HepG2 (cell line): ENCODE measurements at regions not wholly inside any gene's neighbourhood (a gene's known extent, or its start where the extent isn't known, plus 50 kb on each side); places are given as distances from the start of the nearest gene placed in this dataset.

Source experiments
- ATAC-seq: fragments of 200-7000 bp; cut with Tn5 transposase; 3 replicates; pipeline ENCODE4 v1.9.1; 2020; ENCODE audit warnings: mild to moderate bottlenecking, moderate library complexity
- BruUV-seq: library from RNA; stranded (reverse); fragments of 400-500 nt; replicated peaks from 2 replicates; lab custom pipeline; 2021; lab: Mats Ljungman, UMichigan
- CTCF ChIA-PET: fragments of 300-600 bp; formaldehyde crosslinking; extraction: SDS; loops from one replicate; lab custom pipeline; 2021; ENCODE audit warnings: low total read pairs, inconsistent platforms, low intra/inter-chr PET ratio; lab: Yijun Ruan, JAX
- POLR2A ChIA-PET: fragments of 350-600 bp; sonication (Branson Sonifier 250); formaldehyde crosslinking; loops from one replicate; lab custom pipeline; 2020; ENCODE audit warnings: antibody characterized with exemption, inconsistent platforms; lab: Yijun Ruan, JAX
- DNase-seq: peaks from one replicate; pipeline ENCODE4 v3.0.0-alpha.2; 2015; ENCODE audit warnings: low spot score
- FAIRE-seq: peaks from 3 replicates; lab custom pipeline; 2011; peaks lifted over from hg19 to GRCh38; lab: Jason Lieb, UNC
- H2AFZ ChIP-seq: one replicate; pipeline ENCODE4 v1.6.1; 2011; ENCODE audit warnings: low read length, inconsistent platforms
- H3K27ac ChIP-seq: fragments of 300-600 bp; 3 replicates; pipeline ENCODE4 v1.8.0; 2011; ENCODE audit warnings: mixed run types, mild to moderate bottlenecking, mixed read lengths, low read length, inconsistent platforms; ENCODE audit not compliant: insufficient read depth; ENCODE audit errors: extremely low read length
- H3K27me3 ChIP-seq, 2 experiments: fragments of 200-600 bp in 1 of 2; 2 replicates in 1 of 2; 3 replicates in 1 of 2; pipeline versions ENCODE4 v1.6.0 to v1.8.0; 2011; ENCODE audit warnings: low read length in 2 of 2, mild to moderate bottlenecking in 2 of 2, moderate library complexity in 2 of 2, inconsistent platforms in 1 of 2; ENCODE audit not compliant: insufficient read depth in 2 of 2, control insufficient read depth in 1 of 2
- H3K36me3 ChIP-seq, 2 experiments: fragments of 200-600 bp in 1 of 2; replicated peaks in 1 of 2; 2 replicates in 1 of 2; 3 replicates in 1 of 2; pipeline versions ENCODE4 v1.5.1 to v1.8.0; 2011; ENCODE audit warnings: low read length in 2 of 2, inconsistent platforms in 1 of 2; ENCODE audit not compliant: insufficient read depth in 2 of 2, control insufficient read depth in 1 of 2
- H3K4me1 ChIP-seq: 2 replicates; pipeline ENCODE4 v1.5.1; 2012; ENCODE audit warnings: low read length, inconsistent platforms; ENCODE audit not compliant: insufficient read depth
- H3K4me2 ChIP-seq: 2 replicates; pipeline ENCODE4 v1.6.0; 2011; ENCODE audit warnings: low read depth, low read length, inconsistent platforms
- H3K4me3 ChIP-seq, 3 experiments: fragments of 200-600 bp in 1 of 3; sonication (generic), shearing (Covaris generic) in 1 of 3; replicated peaks in 1 of 3; 2 replicates each; pipeline ENCODE4 v1.5.1; 2011 to 2016; ENCODE audit warnings: low read length in 3 of 3, inconsistent platforms in 2 of 3, low read depth in 2 of 3, mild to moderate bottlenecking in 2 of 3, control low read depth in 1 of 3, mixed read lengths in 1 of 3; ENCODE audit not compliant: insufficient read depth in 1 of 3
- H3K79me2 ChIP-seq: one replicate; pipeline ENCODE4 v1.6.1; 2011; ENCODE audit warnings: low read length, inconsistent platforms; ENCODE audit not compliant: insufficient read depth
- H3K9ac ChIP-seq: 2 replicates; pipeline ENCODE4 v1.6.0; 2011; ENCODE audit warnings: mild to moderate bottlenecking, low read depth, low read length, inconsistent platforms; ENCODE audit not compliant: insufficient read depth
- H3K9me3 ChIP-seq: 2 replicates; pipeline ENCODE4 v1.5.1; 2012; ENCODE audit warnings: mild to moderate bottlenecking, low read length
- H4K20me1 ChIP-seq: 2 replicates; pipeline ENCODE4 v1.6.0; 2011; ENCODE audit warnings: inconsistent platforms, mild to moderate bottlenecking, low read length, moderate library complexity; ENCODE audit not compliant: insufficient read depth
- DBP ChIP-seq: sonication (generic); formaldehyde crosslinking; IDR thresholded peaks from 2 replicates; pipeline ENCODE4 v1.4.0; 2020; ENCODE audit warnings: missing genetic modification reagents; ENCODE audit errors: not compliant biosample characterization
- FOXP4 ChIP-seq: sonication (generic); formaldehyde crosslinking; IDR thresholded peaks from 2 replicates; pipeline ENCODE4 v1.4.0; 2020; ENCODE audit warnings: missing genetic modification reagents
- HNRNPL ChIP-seq: fragments of 200-400 bp; formaldehyde crosslinking; IDR thresholded peaks from 2 replicates; pipeline ENCODE4 v1.6.1; 2017; ENCODE audit warnings: mild to moderate bottlenecking, low read depth, low read length
- IRF9 ChIP-seq: sonication (generic); formaldehyde crosslinking; IDR thresholded peaks from 2 replicates; pipeline ENCODE4 v1.8.0; 2022; ENCODE audit warnings: missing genetic modification reagents, mild to moderate bottlenecking, borderline replicate concordance
- LCORL ChIP-seq, 2 experiments: fragments of 450-650 bp in 1 of 2; sonication (generic) in 1 of 2; formaldehyde crosslinking in 1 of 2; IDR thresholded peaks; 2 replicates each; pipeline versions ENCODE4 v1.5.0 to v1.6.1; 2017 to 2020; ENCODE audit warnings: antibody characterized with exemption in 1 of 2, missing genetic modification reagents in 1 of 2
- REXO4 ChIP-seq: sonication (generic); formaldehyde crosslinking; IDR thresholded peaks from 2 replicates; pipeline ENCODE4 v1.8.0; 2022; ENCODE audit warnings: missing genetic modification reagents, mild to moderate bottlenecking, borderline replicate concordance
- SIX1 ChIP-seq: sonication (generic); formaldehyde crosslinking; IDR thresholded peaks from 2 replicates; pipeline ENCODE4 v1.4.0; 2020; ENCODE audit warnings: missing genetic modification reagents, borderline replicate concordance
- SRSF4 ChIP-seq: fragments of 200-400 bp; formaldehyde crosslinking; IDR thresholded peaks from one replicate; pipeline ENCODE4 v1.6.1; 2018; ENCODE audit warnings: mild to moderate bottlenecking, low read depth, low read length, moderate library complexity; ENCODE audit not compliant: poor library complexity, severe bottlenecking
- ZBTB3 ChIP-seq: sonication (generic); formaldehyde crosslinking; IDR thresholded peaks from 2 replicates; pipeline ENCODE4 v1.4.0; 2020; ENCODE audit warnings: low read depth, mild to moderate bottlenecking, moderate library complexity, missing genetic modification reagents, borderline replicate concordance
- ZNF335 ChIP-seq: sonication (generic); formaldehyde crosslinking; IDR thresholded peaks from 2 replicates; pipeline ENCODE4 v1.4.0; 2020; ENCODE audit warnings: missing genetic modification reagents
- ZNF432 ChIP-seq: sonication (generic); formaldehyde crosslinking; IDR thresholded peaks from 2 replicates; pipeline ENCODE4 v1.5.0; 2020; ENCODE audit warnings: missing genetic modification reagents, mild to moderate bottlenecking, borderline replicate concordance
- ZNF530 ChIP-seq: sonication (generic); formaldehyde crosslinking; IDR thresholded peaks from 2 replicates; pipeline ENCODE4 v1.5.0; 2020; ENCODE audit warnings: low read depth, mild to moderate bottlenecking, missing genetic modification reagents
- ZNF605 ChIP-seq: sonication (generic); formaldehyde crosslinking; IDR thresholded peaks from 2 replicates; pipeline ENCODE4 v1.8.0; 2022; ENCODE audit warnings: mild to moderate bottlenecking, missing genetic modification reagents
- ZNF784 ChIP-seq: sonication (generic); formaldehyde crosslinking; IDR thresholded peaks from 2 replicates; pipeline ENCODE4 v1.5.1; 2020; ENCODE audit warnings: missing genetic modification reagents, mild to moderate bottlenecking, borderline replicate concordance
- WGBS: methylation state at CpG from one replicate; pipeline ENCODE4 v1.1.6; 2017; ENCODE audit warnings: low lambda C conversion rate; 5-methylcytosine and 5-hydroxymethylcytosine counted together
- in situ Hi-C: cut with HindIII; loops from 2 replicates; pipeline ENCODE4 v1.10.0; 2017; ENCODE audit warnings: low pct_unique_long_range_greater_than_20kb; ENCODE audit not compliant: extremely low pct_ligation_motif_present
- intact Hi-C: fragments of 100-400 bp; cut with micrococcal nuclease; formaldehyde crosslinking; loops from one replicate; pipeline ENCODE4 v1.10.0; 2022; ENCODE audit not compliant: unreplicated experiment

GRCh38 chrX:5015451-5015850 is 1213.2 kb downstream of the NLGN4X start:
- peaks cover 47% of the 10 kb centered on the region for H3K9me3 ChIP-seq
- in situ Hi-C loops (no loop called here), intact Hi-C loops (no loop called here)
- H3K4me3 ChIP-seq = no peak overlapping the region
- no peaks in the 10 kb centered on the region for H4K20me1 ChIP-seq
- H3K36me3 ChIP-seq = no peaks in the 10 kb centered on the region
- ChIA-PET POLR2A (no interaction called here), CTCF (no interaction called here)
- ATAC-seq (no peak), DNase-seq (no peak), FAIRE-seq (no peak)
- no peaks in the 10 kb centered on the region for H3K4me1 ChIP-seq
- WGBS = no CpG with 5 or more reads among the region's 2 CpGs
- no peak overlapping the region for H3K9ac ChIP-seq
- TF ChIP-seq REXO4 (no peak), IRF9 (CRISPR knock-in tag) (no peak), ZNF784 (no peak), ZNF335 (CRISPR knock-in tag) (no peak), ZBTB3 (CRISPR knock-in tag) (no peak), LCORL (IDR thresholded peaks at IDR 0.05) (no peak), LCORL (CRISPR knock-in tag; IDR thresholded peaks at IDR 0.05) (no peak), ZNF432 (CRISPR knock-in tag) (no peak), DBP (CRISPR knock-in tag) (no peak), SRSF4 (no peak), FOXP4 (CRISPR knock-in tag) (no peak), HNRNPL (no peak), SIX1 (CRISPR knock-in tag) (no peak), ZNF605 (CRISPR knock-in tag) (no peak), ZNF530 (no peak)
- no TSS peak for BruUV-seq
- H3K4me2 ChIP-seq = no peak overlapping the region
- no peak overlapping the region for H2AFZ ChIP-seq
- H3K27ac ChIP-seq = no peak overlapping the region
- H3K79me2 ChIP-seq = no peaks in the 10 kb centered on the region
- no peaks in the 10 kb centered on the region for H3K27me3 ChIP-seq
